ENCODE measurements at regions not wholly inside any gene's neighbourhood (a gene's known extent, or its start where the extent isn't known, plus 50 kb on each side); places are given as distances from the start of the nearest gene placed in this dataset.

GRCh38 chr10:71075086-71075758, 137.1 kb upstream of the UNC5B start:
- Histone ChIP-seq H3K36me3 (ENCODE audit: insufficient read depth, low read length) (no peaks in the 10 kb centered on the region), H2AFZ (ENCODE audit: low read depth, low read length) (no peak overlapping the region), H3K9me3 (ENCODE audit: insufficient read depth, low read length, severe bottlenecking) (no peaks in the 10 kb centered on the region), H3K4me2 (ENCODE audit: insufficient read depth, low read length) (no peak overlapping the region), H3K27me3 (ENCODE audit: insufficient read depth, low read length, poor library complexity) (peaks cover 7% of the 10 kb centered on the region), H4K20me1 (ENCODE audit: insufficient read depth, low read length) (peaks cover 19% of the 10 kb centered on the region; the same call in 1 of the 2 replicates), H3K9ac (ENCODE audit: low read depth, low read length) (no peak overlapping the region), H3K4me3 (ENCODE audit: low read depth in 1 of 2, low read length in 2 of 2) (no peak overlapping the region), H3K27ac (ENCODE audit: low read length) (no peak overlapping the region), H3K79me2 (ENCODE audit: insufficient read depth, low read length) (no peaks in the 10 kb centered on the region), H3K4me1 (ENCODE audit: insufficient read depth, low read length) (no peaks in the 10 kb centered on the region)
- no peak for TF ChIP-seq CTCF (IDR thresholded peaks at IDR 0.05; ENCODE audit: borderline replicate concordance, extremely low read depth, low read length, poor library complexity, severe bottlenecking)
- TF ChIP-seq EZH2 (IDR thresholded peaks at IDR 0.05; ENCODE audit: borderline replicate concordance, low read depth, low read length, severe bottlenecking), result no peak
- ATAC-seq (ENCODE audit: insufficient read depth, low read depth) (no peak), DNase-seq (no peak)

- TF ChIP-seq CTCF (IDR thresholded peaks at IDR 0.05; ENCODE audit: borderline replicate concordance, extremely low read depth, low read length, poor library complexity, severe bottlenecking), result no peak
- no peak for TF ChIP-seq EZH2 (IDR thresholded peaks at IDR 0.05; ENCODE audit: borderline replicate concordance, low read depth, low read length, severe bottlenecking)
- Histone ChIP-seq H3K27me3 (ENCODE audit: insufficient read depth, low read length, poor library complexity) (peaks cover 7% of the 10 kb centered on the region), H3K4me1 (ENCODE audit: insufficient read depth, low read length) (no peaks in the 10 kb centered on the region), H3K79me2 (ENCODE audit: insufficient read depth, low read length) (no peaks in the 10 kb centered on the region), H3K36me3 (ENCODE audit: insufficient read depth, low read length) (no peaks in the 10 kb centered on the region), H4K20me1 (ENCODE audit: insufficient read depth, low read length) (peaks cover 18% of the 10 kb centered on the region; the same call in 1 of the 2 replicates), H3K4me2 (ENCODE audit: insufficient read depth, low read length) (no peak overlapping the region), H3K4me3 (ENCODE audit: low read depth in 1 of 2, low read length in 2 of 2) (no peak overlapping the region), H3K27ac (ENCODE audit: low read length) (no peak overlapping the region), H2AFZ (ENCODE audit: low read depth, low read length) (no peak overlapping the region), H3K9me3 (ENCODE audit: insufficient read depth, low read length, severe bottlenecking) (no peaks in the 10 kb centered on the region), H3K9ac (ENCODE audit: low read depth, low read length) (no peak overlapping the region)
- ATAC-seq (ENCODE audit: insufficient read depth, low read depth), result no peak
- no peak for DNase-seq
Observed at GRCh38 chr10:71075759-71076472, 136.5 kb upstream of the UNC5B start.

- ATAC-seq (ENCODE audit: insufficient read depth, low read depth) (no peak), DNase-seq (no peak)
- H3K4me2 ChIP-seq (ENCODE audit: insufficient read depth, low read length), result no peak overlapping the region
- no peak overlapping the region for H3K9ac ChIP-seq (ENCODE audit: low read depth, low read length)
- no peaks in the 10 kb centered on the region for H3K4me1 ChIP-seq (ENCODE audit: insufficient read depth, low read length)
- no peak overlapping the region for H3K4me3 ChIP-seq (ENCODE audit: low read depth in 1 of 2, low read length in 2 of 2)
- H4K20me1 ChIP-seq (ENCODE audit: insufficient read depth, low read length), result peaks cover 11% of the 10 kb centered on the region; the same call in 1 of the 2 replicates
- H3K27ac ChIP-seq (ENCODE audit: low read length), result no peak overlapping the region
- no peaks in the 10 kb centered on the region for H3K9me3 ChIP-seq (ENCODE audit: insufficient read depth, low read length, severe bottlenecking)
- no peaks in the 10 kb centered on the region for H3K79me2 ChIP-seq (ENCODE audit: insufficient read depth, low read length)
- peaks cover 2% of the 10 kb centered on the region for H3K27me3 ChIP-seq (ENCODE audit: insufficient read depth, low read length, poor library complexity)
- TF ChIP-seq CTCF (IDR thresholded peaks at IDR 0.05; ENCODE audit: borderline replicate concordance, extremely low read depth, low read length, poor library complexity, severe bottlenecking) (no peak), EZH2 (IDR thresholded peaks at IDR 0.05; ENCODE audit: borderline replicate concordance, low read depth, low read length, severe bottlenecking) (no peak)
- H3K36me3 ChIP-seq (ENCODE audit: insufficient read depth, low read length), result no peaks in the 10 kb centered on the region
- H2AFZ ChIP-seq (ENCODE audit: low read depth, low read length), result no peak overlapping the region
Observed at GRCh38 chr10:71076473-71077142, 135.8 kb upstream of the UNC5B start.
